Pancreas (tissue), 10 donors: ENCODE measurements at regions not wholly inside any gene's neighbourhood (a gene's known extent, or its start where the extent isn't known, plus 50 kb on each side); places are given as distances from the start of the nearest gene placed in this dataset.

Experiments used
- ATAC-seq, 4 donors: fragments of 200-7000 bp; cut with Tn5 transposase; one replicate each; pipeline versions ENCODE4 v1.8.0 to v1.9.1; 2020; ENCODE audit warnings: mild to moderate bottlenecking in 4 of 4, moderate library complexity in 4 of 4
- DNase-seq, 6 donors: peaks; one replicate each; pipeline ENCODE4 v3.0.0-alpha.2; 2020
- FAIRE-seq: peaks from 2 replicates; lab custom pipeline; 2012; peaks lifted over from hg19 to GRCh38; lab: Jason Lieb, UNC
- H3K27ac ChIP-seq, 4 donors: fragments of 200-600 bp; sonication (generic); 1 replicate in 3 of 4; 2 replicates in 1 of 4; pipeline versions ENCODE4 v1.5.0 to v1.8.0; 2020
- H3K27me3 ChIP-seq, 4 donors: fragments of 200-600 bp; one replicate each; pipeline ENCODE4 v1.8.0; 2021
- H3K36me3 ChIP-seq, 3 donors: fragments of 200-600 bp; sonication (generic) in 1 of 3; one replicate each; pipeline versions ENCODE4 v1.5.0 to v1.8.0; 2020 to 2021
- H3K4me1 ChIP-seq, 3 donors: fragments of 200-600 bp; one replicate each; pipeline ENCODE4 v1.8.0; 2021
- H3K4me3 ChIP-seq, 4 donors: fragments of 200-600 bp; sonication (generic) in 2 of 4; one replicate each; pipeline versions ENCODE4 v1.5.0 to v1.8.0; 2020 to 2021
- H3K9me3 ChIP-seq, 4 donors: fragments of 200-600 bp; one replicate each; pipeline ENCODE4 v1.8.0; 2021
- WGBS, 2 donors: extraction: QIAGEN DNeasy Blood & Tissue Kit; methylation state at CpG; one replicate each; pipeline ENCODE4 v1.1.7; 2013; 5-methylcytosine and 5-hydroxymethylcytosine counted together
- intact Hi-C, 3 donors: fragments of 100-400 bp; cut with DNase I; formaldehyde crosslinking; loops; one replicate each; pipeline versions ENCODE4 v1.11.1 to v1.14.2; 2022
- TF ChIP-seq, protein P1 (sequence below), 4 donors: fragments of 200-600 bp; sonication (generic) in 3 of 4; IDR thresholded peaks; one replicate each; pipeline versions ENCODE4 v1.5.0 to v1.8.0; 2021; ENCODE audit warnings: antibody characterized with exemption in 4 of 4
- donor health status: healthy with polysubstance abuse.
- donor health status: DM: no; HTN: no; CAD: no; lungs with moderate emphysema.
- donor health status: DM: no; HTN: no; CAD: no.
- donor health status: control.
- donor health status: control.
- donor health status: Bipolar disorder and iron deficiency.
- donor health status: DM: yes; HTN: yes; CAD: no.
- donor health status: DM: no; HTN: no; CAD: no.
- donor health status: DM: no; HTN: no; CAD: no.
- donor health status: DM: yes; HTN: yes; CAD: no.

GRCh38 chr9:107176436-107177151 is 106.5 kb upstream of the RAD23B start:
- Histone ChIP-seq H3K27me3 (no peaks in the 10 kb centered on the region), H3K4me3 (no peak overlapping the region), H3K9me3 (no peaks in the 10 kb centered on the region), H3K4me1 (no peaks in the 10 kb centered on the region), H3K36me3 (no peaks in the 10 kb centered on the region), H3K27ac (no peak overlapping the region)
- no peak for ATAC-seq
- TF ChIP-seq, protein P1, sequence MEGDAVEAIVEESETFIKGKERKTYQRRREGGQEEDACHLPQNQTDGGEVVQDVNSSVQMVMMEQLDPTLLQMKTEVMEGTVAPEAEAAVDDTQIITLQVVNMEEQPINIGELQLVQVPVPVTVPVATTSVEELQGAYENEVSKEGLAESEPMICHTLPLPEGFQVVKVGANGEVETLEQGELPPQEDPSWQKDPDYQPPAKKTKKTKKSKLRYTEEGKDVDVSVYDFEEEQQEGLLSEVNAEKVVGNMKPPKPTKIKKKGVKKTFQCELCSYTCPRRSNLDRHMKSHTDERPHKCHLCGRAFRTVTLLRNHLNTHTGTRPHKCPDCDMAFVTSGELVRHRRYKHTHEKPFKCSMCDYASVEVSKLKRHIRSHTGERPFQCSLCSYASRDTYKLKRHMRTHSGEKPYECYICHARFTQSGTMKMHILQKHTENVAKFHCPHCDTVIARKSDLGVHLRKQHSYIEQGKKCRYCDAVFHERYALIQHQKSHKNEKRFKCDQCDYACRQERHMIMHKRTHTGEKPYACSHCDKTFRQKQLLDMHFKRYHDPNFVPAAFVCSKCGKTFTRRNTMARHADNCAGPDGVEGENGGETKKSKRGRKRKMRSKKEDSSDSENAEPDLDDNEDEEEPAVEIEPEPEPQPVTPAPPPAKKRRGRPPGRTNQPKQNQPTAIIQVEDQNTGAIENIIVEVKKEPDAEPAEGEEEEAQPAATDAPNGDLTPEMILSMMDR (IDR thresholded peaks at IDR 0.05), result no peak
- DNase-seq, result no peak
- WGBS, 2 donors, result 75 to 80% methylated on average over 12 of the region's 12 CpGs
- no peak for FAIRE-seq
- intact Hi-C loops, result no loop called here

- Histone ChIP-seq H3K9me3 (no peaks in the 10 kb centered on the region), H3K4me3 (no peak overlapping the region), H3K36me3 (no peaks in the 10 kb centered on the region), H3K4me1 (no peaks in the 10 kb centered on the region), H3K27me3 (no peaks in the 10 kb centered on the region), H3K27ac (no peak overlapping the region)
- DNase-seq (no peak), ATAC-seq (no peak), FAIRE-seq (no peak)
- WGBS, 2 donors, result 78 to 89% methylated on average over 7 of the region's 7 CpGs
- TF ChIP-seq, protein P1 (IDR thresholded peaks at IDR 0.05), result no peak
- intact Hi-C loops, result no loop called here
These were observed 105.7 kb upstream of the RAD23B start for GRCh38 chr9:107177243-107177839.

- H3K36me3 ChIP-seq, result no peaks in the 10 kb centered on the region
- H3K4me3 ChIP-seq, result no peak overlapping the region
- WGBS, 2 donors, result 69 to 76% methylated on average over 5 of the region's 5 CpGs
- no peak for DNase-seq
- TF ChIP-seq, protein P1 (IDR thresholded peaks at IDR 0.05), result no peak
- no peaks in the 10 kb centered on the region for H3K9me3 ChIP-seq
- H3K27ac ChIP-seq, result no peak overlapping the region
- no peaks in the 10 kb centered on the region for H3K27me3 ChIP-seq
- FAIRE-seq, result no peak
- intact Hi-C loops, result no loop called here
- H3K4me1 ChIP-seq, result no peaks in the 10 kb centered on the region
- peak in 2 of 4 donors; percentile 23 to 32 for ATAC-seq
These were observed 105.2 kb upstream of the RAD23B start for GRCh38 chr9:107177857-107178256.

- 29 to 34% methylated on average over 3 of the region's 3 CpGs for WGBS, 2 donors
- Histone ChIP-seq H3K36me3 (no peaks in the 10 kb centered on the region), H3K27ac (no peak overlapping the region), H3K4me1 (no peaks in the 10 kb centered on the region), H3K9me3 (no peaks in the 10 kb centered on the region), H3K27me3 (no peaks in the 10 kb centered on the region), H3K4me3 (no peak overlapping the region)
- TF ChIP-seq, protein P1 (IDR thresholded peaks at IDR 0.05), result no peak
- DNase-seq, result no peak
- intact Hi-C loops, result no loop called here
- peak; percentile 30 to 71 (median 56) for ATAC-seq
- FAIRE-seq, result no peak
These were observed 104.8 kb upstream of the RAD23B start for GRCh38 chr9:107178293-107178692.

DNA sequence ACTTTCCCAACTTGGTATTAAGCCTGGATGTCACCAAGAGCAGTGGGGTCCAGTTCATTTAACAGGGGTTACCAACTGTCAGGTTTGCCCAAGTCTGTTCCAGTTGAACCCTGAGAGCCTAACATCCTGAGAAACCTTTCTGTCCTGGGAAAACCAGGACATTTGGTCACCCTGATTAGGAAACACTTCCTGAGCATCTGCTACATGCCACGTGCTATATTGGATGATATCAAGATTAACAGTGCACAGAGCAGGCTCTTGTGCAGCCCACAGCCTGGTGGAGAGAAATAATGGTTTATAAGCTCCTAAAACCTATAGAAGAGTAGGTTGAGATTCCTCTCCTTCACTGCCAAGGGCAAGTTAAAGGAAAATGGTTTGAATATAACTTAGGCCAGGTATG is 102.9 kb upstream of the RAD23B start:
- intact Hi-C loops, result no loop called here
- H3K9me3 ChIP-seq, result no peaks in the 10 kb centered on the region
- TF ChIP-seq, protein P1 (IDR thresholded peaks at IDR 0.05), result no peak
- no peak overlapping the region for H3K27ac ChIP-seq
- H3K4me1 ChIP-seq, result no peaks in the 10 kb centered on the region
- no peak for ATAC-seq
- no peaks in the 10 kb centered on the region for H3K36me3 ChIP-seq
- FAIRE-seq, result no peak
- 58 to 68% methylated on average over 1 of the region's 1 CpG for WGBS, 2 donors
- H3K27me3 ChIP-seq, result no peaks in the 10 kb centered on the region
- H3K4me3 ChIP-seq, result no peak overlapping the region
- DNase-seq, result no peak
